Loucy (cell line): ENCODE measurements at regions not wholly inside any gene's neighbourhood (a gene's known extent, or its start where the extent isn't known, plus 50 kb on each side); places are given as distances from the start of the nearest gene placed in this dataset.

Experiments
- CTCF ChIP-seq: fragments of 200-600 bp; sonication (generic); conservative IDR thresholded peaks from 2 replicates; pipeline ENCODE4 v1.5.1; 2014; ENCODE audit warnings: mild to moderate bottlenecking, antibody characterized with exemption, low read length
- EZH2phosphoT487 ChIP-seq: fragments of 200-600 bp; IDR thresholded peaks from 2 replicates; pipeline ENCODE4 v1.6.1; 2018; ENCODE audit warnings: antibody characterized with exemption, mild to moderate bottlenecking, moderate library complexity, borderline replicate concordance

GRCh38 chr6:159430323-159430722 lies 261.1 kb downstream of the FNDC1 start:
- TF ChIP-seq CTCF, result no peak
- TF ChIP-seq EZH2phosphoT487, result no peak
